Fibroblast of mammary gland (primary cell): ENCODE measurements at regions not wholly inside any gene's neighbourhood (a gene's known extent, or its start where the extent isn't known, plus 50 kb on each side); places are given as distances from the start of the nearest gene placed in this dataset.

Experiments used
- DNase-seq: peaks from one replicate; pipeline ENCODE4 v3.0.0-alpha.2; 2010; ENCODE audit warnings: low read depth
- H3K4me3 ChIP-seq: 2 replicates; pipeline ENCODE4 v1.5.1; 2011; ENCODE audit warnings: low read depth, mild to moderate bottlenecking, low read length, moderate library complexity; ENCODE audit not compliant: control insufficient read depth
- TF ChIP-seq, protein P1 (sequence below): conservative IDR thresholded peaks from 2 replicates; pipeline ENCODE4 v1.5.1; 2011; ENCODE audit warnings: low read depth, low read length, inconsistent platforms; ENCODE audit not compliant: control insufficient read depth, insufficient read depth

DNA sequence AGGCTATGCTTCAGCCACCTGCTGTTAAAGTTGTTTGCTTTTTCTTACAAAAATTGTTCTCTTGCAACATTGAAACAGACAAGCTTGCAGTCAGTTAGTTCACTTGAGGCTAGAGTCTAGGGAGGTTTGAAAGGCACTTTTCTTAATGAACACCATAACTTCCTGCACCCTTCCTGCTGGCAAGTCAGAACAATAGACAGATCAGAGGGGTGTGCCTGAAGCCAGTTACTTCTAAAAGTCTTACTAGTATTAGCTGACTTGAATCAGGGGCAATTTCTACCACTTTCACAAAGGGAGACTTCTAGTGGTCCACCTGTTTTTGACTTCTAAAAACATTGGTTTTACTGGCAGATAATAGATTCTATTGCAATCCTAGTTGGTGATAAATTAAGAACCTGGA lies 367.4 kb upstream of the CDH20 start:
- DNase-seq = no peak
- TF ChIP-seq, protein P1, sequence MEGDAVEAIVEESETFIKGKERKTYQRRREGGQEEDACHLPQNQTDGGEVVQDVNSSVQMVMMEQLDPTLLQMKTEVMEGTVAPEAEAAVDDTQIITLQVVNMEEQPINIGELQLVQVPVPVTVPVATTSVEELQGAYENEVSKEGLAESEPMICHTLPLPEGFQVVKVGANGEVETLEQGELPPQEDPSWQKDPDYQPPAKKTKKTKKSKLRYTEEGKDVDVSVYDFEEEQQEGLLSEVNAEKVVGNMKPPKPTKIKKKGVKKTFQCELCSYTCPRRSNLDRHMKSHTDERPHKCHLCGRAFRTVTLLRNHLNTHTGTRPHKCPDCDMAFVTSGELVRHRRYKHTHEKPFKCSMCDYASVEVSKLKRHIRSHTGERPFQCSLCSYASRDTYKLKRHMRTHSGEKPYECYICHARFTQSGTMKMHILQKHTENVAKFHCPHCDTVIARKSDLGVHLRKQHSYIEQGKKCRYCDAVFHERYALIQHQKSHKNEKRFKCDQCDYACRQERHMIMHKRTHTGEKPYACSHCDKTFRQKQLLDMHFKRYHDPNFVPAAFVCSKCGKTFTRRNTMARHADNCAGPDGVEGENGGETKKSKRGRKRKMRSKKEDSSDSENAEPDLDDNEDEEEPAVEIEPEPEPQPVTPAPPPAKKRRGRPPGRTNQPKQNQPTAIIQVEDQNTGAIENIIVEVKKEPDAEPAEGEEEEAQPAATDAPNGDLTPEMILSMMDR = no peak

DNA sequence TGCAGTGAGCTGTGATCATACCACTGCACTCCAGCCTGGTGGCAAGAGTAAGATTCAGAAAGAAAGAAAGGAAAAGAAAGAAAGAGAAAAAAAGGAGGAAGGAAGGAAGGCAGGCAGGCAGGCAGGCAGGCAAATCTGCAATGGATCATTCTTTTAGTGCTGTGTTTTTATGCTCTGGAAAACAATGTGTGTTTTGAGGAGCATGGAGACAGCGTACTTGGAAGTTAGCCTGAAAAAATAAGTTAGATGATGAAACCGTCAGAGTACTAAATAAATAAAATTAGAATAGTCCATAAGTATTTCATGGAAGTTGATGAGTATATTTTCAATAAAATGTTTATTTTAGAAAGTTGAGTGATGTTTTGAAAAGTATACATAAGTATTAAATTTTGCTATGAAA lies 366.4 kb upstream of the CDH20 start:
- TF ChIP-seq, protein P1 = no peak
- H3K4me3 ChIP-seq = no peak overlapping the region
- peak; percentile 15 for DNase-seq

More for the DNA sequence above, 367.4 kb upstream of the CDH20 start:
- no peak overlapping the region for H3K4me3 ChIP-seq

DNA sequence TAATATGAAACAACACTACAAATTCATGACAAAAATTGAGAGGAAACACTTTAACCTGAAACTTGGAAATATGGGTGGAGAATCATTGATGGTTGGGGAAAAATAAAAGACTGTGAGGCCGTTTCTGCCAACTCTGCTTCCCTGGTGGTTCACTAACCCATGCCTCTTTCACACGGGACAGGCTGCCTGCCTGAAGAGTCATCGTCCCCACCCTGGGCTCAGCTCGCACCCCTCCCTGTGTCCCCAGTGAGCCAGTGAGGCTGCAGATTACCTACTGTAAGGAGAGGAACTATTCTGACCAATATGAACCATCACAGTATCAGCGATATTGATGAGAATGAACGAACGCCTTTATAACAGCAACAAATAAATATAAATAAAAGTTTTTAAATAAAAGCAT lies 357.8 kb upstream of the CDH20 start:
- DNase-seq = no peak
- no peak overlapping the region for H3K4me3 ChIP-seq
- TF ChIP-seq, protein P1 = no peak

DNA sequence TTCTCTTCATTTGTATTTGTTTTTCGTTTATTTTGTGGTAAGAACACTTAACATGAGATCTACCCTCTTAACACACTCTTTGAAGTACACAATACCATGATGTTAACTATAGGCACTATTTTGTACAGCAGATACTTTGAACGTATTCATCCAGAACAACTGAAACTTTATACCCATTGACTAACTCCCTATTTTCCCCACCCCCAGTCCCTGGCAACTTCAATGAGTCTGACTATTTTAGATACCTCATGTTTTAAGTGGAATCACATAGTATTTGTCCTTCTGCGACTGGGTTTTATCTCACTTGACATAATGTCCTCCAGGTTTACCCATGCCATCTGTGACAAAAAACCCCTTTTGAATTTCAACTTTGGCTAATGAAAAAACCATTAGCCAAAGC lies 356.3 kb upstream of the CDH20 start:
- DNase-seq = no peak
- H3K4me3 ChIP-seq = no peak overlapping the region
- TF ChIP-seq, protein P1 = no peak

DNA sequence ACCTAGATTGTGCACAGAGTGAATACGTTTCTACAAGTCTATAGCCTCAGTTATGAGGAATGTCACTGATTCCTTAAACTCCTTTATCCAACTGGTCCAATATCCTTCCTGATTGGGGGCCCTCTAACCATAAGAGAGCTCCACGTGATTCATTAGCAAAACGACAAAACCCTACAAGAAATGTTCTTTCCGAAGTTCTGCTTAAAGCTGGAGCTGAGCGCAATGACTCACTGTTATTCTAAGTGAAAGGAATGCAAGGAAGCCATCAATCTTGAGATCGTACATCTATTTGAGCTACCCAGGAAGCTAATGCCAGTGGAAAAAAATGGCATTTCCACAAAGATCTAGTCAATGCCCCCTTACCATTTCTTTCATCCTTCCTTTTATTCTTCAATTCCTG lies 354.9 kb upstream of the CDH20 start:
- peak; percentile 86 for DNase-seq
- TF ChIP-seq, protein P1 = no peak
- H3K4me3 ChIP-seq = no peak overlapping the region

DNA sequence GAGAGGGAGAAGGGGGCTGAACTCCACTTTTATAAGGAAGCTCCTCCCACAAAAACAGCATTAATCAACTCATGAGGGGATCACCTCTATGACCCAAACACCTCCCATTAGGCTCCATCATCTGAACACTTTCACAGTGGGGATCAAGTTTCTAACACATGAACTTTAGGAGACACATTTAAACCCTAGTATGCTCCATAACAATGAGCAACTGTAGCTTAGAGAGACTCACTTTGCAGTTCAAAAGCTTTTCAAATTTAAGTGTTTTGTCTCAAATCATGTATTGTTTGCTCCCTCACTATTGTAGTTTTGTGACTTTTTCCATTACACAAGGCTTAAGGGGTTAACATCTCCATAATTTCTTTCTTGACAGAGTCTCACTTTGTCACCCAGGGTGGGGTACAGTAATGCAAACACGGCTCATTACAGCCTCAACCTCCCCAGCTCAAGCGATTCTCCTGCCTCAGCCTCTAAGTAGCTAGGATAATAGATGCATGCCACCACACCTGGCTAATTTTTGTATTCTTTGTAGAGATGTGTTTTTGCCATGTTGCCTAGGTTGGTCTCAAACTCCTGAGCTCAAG lies 352.7 kb upstream of the CDH20 start:
- TF ChIP-seq, protein P1 = no peak
- no peak overlapping the region for H3K4me3 ChIP-seq

More for the DNA sequence above, 352.7 kb upstream of the CDH20 start:
- no peak for DNase-seq
